Inferior parietal cortex (tissue), 1 donor: ENCODE measurements at regions not wholly inside any gene's neighbourhood (a gene's known extent, or its start where the extent isn't known, plus 50 kb on each side); places are given as distances from the start of the nearest gene placed in this dataset.

ENCODE experiments used
- DNase-seq: peaks from one replicate; pipeline ENCODE4 v3.0.0-alpha.2; 2016; ENCODE audit errors: extremely low spot score

DNA sequence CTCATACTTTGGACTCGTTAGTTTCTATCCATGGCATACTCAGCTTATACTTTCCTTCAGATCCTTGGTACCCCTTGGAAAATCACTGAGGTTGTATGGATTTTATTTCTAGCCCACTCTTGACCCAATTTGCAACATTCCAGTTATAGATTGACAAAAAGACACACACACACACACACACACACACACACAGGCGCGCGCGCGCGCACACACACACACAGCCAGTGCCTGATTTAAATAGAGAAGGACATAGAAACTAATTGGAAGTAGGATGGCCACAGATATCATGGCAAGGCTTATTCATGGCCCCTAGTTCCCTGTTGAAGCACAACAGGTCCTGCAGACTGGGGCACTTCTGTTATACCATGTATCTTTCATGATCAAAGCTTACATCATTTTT lies 89.1 kb upstream of the CFAP20DC start:
- DNase-seq, result no peak

- DNase-seq, result no peak
These were observed 87.6 kb upstream of the CFAP20DC start for GRCh38 chr3:59137415-59137814.

DNA sequence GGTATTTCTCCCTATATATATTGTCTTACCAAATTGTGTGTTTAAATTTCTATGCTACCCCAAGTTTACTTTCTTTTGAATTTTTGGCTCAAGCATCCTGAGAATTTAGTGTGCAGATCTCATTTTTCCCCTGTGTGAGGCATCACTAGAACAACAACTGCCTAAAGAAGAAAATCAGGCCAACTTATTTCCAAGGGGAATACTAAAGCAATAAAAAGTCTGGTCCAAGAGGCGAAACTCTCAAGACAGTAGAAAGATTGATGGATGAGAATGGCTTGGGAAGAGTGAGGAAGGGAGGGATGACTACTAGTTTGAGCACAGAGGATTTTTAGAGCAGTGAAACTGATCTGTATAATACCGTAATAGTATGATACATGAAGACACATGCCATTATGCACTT lies 86.3 kb upstream of the CFAP20DC start:
- no peak for DNase-seq

- no peak for DNase-seq
These were observed 85.3 kb upstream of the CFAP20DC start for GRCh38 chr3:59135096-59135495.

DNA sequence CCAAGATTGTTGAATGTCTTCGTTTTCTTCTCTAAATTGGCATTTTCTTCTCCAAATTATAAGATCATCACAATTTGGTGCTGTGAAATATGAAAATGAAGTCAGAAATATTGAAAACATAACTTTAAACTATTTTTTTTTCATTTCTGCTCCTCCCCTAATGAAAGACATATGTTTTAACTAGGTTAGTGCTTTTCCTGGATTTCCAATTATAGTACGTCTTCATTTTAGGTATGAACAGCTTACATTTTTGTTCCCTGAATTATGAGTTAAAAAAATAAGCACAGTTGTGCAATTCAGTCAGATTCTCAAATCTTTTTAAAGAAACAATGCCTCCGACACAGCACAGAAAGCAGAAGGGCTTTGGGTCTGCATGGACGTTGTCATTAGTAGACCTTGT lies 83.5 kb upstream of the CFAP20DC start:
- DNase-seq, result no peak

DNA sequence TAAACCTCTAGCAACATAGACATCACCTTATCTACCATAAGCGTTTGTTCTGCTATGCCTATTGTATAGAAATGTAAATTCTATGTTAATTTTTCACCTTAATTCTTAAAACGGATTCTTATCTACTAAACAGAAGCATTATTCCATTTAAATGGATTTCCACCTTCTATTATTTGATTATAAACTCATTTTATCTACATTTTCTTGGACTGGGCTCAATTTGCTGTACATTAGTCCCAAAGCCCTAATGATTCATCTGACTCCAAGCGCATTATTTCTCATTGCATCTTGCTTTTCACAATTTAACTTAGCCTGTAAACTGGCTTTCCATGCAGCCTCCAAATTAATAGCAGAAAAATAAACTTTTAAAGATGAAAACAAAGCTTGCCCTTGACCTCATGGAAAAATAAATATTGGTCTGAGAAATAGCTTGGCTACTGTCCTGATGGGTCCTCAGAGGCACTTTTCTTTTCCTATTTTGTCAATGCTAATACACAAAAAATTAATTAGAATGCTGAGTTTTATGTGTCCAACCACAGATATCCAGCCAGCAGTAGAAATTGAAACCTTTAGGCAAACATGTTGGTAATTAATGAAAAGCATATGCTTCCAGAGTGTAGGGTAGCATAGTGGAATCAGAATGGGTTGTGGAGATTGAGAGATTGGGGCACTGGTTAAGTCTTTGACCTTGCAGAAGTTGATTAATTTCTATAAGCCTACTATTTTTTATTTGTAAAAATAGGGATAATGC lies 81.4 kb upstream of the CFAP20DC start:
- no peak for DNase-seq

- no peak for DNase-seq
These were observed 78.9 kb upstream of the CFAP20DC start for GRCh38 chr3:59128685-59129084.

GRCh38 chr3:59127071-59127470 lies 77.2 kb upstream of the CFAP20DC start:
- peak; percentile 24 for DNase-seq

GRCh38 chr3:59126446-59126845 lies 76.6 kb upstream of the CFAP20DC start:
- DNase-seq, result no peak

DNA sequence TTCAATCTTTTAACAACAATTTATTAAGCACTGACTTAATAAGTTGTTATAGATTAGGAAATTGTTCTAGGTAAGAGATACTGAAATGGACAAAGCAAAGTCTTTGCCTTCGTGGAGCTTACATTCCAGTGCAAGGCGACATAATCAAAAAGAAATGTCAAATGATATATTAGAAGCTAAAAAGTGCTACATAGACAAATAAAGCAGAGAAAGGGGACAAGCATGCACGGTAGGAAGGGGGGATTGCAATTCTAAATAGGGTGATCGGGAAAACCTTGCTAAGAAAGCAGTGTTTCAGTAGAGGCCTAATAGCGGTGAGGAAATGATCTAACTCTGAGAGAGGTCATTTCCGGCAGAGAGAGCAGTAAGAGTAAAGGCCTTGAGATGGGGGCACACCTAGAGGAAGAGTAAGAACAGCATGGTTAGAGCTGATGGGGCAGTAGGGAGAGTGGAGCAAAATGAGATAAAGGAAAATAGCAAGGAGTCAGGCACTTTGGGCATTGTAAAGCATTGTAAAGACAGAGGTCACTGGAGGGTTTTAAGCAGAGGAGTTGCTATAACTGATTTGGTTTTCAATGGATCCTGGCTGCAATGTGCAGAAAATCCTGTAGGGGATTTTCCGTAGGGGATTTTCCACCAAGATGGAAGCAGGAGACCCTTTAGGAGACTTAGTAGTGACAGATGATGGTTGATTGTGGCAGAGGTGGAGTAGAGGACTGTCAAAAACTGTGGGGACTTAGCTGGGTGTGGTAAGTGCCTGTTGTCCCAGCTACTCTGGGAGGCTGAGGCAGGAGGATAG lies 71.7 kb upstream of the CFAP20DC start:
- no peak for DNase-seq

DNA sequence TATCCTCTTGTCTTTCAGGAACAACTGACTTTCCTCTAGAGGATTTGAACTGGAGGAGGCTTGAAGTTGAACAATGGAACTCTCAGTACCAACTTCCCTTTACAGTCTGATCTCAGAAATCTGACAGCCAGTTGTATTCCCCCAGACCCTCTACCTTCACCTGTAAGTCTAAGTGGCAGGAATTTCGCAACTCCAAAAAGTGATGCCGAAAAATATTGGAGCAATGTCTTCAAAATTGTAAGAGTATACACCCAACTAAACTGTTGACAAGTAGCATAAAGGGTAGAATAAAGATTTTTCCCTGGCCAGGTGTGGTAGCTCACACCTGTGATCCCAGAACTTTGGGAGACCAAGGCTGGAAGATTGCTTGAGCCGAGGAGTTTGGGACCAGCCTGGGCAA lies 69.1 kb upstream of the CFAP20DC start:
- no peak for DNase-seq

DNA sequence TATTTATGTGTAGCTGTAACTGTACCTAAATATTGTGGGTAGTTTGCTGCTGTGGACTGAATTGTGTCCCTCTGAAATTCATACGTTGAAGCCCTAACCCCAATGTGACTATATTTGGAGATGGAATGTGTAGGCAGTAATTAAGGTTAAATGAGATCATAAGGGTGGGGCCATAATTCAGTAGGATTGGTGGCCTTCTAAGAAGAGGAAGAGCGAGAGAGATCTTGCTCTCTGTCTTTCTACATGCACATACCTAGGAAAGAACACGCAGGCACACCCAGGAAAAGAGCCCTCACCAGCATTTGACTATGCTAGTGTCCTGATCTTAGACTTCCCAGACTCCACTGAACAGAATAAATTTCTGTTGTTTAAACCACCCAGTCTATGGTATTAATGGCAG lies 67.6 kb upstream of the CFAP20DC start:
- no peak for DNase-seq

DNA sequence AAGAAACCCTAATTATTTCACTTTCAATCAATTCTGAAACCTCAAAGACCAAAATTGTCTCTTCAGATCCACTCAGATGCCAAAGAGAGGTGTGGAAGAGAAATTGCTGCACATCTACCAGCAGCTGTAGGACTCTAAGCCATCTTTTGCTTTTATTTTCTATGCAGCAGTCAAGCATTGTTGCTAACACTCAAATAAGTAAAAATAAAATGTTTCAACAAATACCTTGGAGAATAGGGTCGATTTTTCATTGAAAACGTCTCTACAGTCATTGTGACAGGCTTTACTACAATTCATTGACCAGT lies 66.4 kb upstream of the CFAP20DC start:
- DNase-seq, result no peak

DNA sequence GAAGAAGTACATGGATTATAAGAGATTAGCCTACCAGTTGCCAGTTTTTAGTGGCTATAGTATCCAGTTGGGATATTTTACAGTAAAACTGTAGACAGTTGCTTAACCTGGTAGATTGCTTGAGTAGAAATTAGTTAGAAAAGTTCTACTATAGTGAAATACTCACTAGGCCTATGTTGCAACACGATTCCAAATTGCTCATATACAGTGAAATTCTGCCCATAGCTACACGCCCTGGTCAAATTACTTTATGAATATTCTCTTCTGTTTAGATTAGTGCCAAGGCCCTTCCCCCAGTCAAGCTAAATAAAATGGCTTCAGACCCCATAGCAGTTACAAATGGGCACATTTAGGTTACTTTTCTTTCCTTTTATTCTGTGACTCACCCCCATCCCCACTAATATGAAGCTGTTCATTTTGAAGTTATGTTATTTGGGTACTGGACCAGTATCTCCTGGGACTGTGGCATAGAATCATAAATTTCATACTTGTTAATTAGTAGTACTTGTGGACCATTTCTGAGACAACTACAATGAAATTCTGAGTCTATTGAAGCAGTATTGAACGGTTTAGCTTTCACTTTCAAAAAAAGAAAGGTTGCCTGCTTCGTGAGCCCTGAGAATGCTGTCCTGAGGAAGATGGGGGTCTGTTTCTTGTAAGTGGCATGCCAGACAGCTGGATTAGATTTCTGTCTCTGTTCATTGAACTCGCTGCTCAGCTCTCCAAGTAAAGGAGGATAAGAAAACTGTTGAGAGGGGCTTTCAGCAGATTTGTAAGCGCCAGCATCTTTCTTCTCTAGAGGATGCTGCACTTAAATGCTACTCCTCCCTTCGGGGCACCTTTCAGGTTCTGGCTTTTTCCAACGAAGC lies 65.8 kb upstream of the CFAP20DC start:
- DNase-seq, result no peak

DNA sequence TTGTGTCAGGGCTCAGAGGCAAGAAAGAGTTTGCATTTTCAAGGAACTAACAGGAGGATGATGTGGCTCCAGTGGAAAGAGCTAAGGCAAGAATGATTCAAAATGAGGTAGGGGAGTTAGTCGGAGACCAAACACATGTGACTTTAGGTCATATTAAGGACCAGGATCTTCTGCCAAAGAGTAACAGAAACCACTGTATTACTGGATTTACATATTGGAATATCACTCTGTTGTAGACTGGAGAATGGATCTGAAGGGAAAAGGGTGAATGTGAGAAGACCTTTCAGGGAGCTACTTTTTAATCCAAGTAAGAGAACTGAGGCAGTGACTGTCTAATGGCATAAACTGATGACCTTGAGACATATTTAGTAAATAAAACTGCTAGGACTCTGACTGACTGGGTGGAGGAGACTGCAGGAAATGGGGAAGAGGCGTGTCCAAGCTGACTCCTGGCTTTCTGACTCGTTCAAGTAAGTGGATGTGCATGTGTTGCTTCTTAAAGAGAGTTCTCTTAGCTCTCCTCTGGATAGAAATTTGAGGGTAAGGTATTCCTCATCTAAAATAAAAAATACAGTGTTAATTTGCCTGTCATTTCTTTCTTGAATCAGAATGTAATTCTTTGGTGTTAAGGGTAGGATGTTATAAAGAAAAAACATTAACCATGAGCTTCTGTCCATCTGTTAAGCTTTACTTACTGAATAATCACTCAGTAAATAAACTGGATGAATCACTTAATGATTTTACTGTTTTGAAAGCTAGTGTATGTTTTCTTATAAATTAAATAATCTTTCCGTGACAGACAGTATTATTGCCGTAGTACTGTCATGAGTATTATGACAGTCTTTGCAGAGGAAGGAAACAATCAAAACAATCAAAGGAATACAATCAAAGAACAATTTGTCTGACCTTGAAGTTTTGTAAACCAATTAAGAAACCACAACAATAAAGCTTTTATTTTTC lies 58.3 kb upstream of the CFAP20DC start:
- DNase-seq, result no peak

DNA sequence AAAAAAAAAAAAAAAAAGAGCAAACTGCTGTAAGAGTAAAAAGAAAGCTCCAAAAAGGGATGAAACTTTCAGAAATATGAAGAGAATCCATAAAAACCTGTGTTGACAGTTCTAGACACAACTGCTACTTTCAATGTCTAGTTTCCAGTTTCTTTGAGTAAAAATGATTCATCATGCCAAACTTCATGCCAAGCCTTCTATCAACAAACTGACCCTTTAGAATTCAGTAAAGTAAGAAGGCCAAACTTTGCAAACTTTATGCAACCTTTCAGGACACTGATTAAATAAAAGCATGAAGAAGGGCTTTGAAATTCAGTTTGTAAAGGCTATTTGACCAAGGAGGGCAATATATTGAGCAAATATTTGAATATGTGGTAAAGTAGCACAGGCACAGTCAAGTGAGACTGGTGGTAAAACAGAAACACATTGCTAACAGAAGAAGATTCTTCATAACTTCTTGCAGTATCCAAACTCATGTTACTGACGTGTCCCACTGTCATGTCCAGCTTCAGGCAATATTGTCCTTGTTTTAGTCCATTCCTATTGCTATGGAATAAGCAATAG lies 56.3 kb upstream of the CFAP20DC start:
- DNase-seq, result no peak

GRCh38 chr3:59103552-59103951 lies 53.7 kb upstream of the CFAP20DC start:
- DNase-seq, result no peak

- no peak for DNase-seq
These were observed 51.5 kb upstream of the CFAP20DC start for GRCh38 chr3:59101231-59101736.
